ENCODE measurements at regions not wholly inside any gene's neighbourhood (a gene's known extent, or its start where the extent isn't known, plus 50 kb on each side); places are given as distances from the start of the nearest gene placed in this dataset.

DNA sequence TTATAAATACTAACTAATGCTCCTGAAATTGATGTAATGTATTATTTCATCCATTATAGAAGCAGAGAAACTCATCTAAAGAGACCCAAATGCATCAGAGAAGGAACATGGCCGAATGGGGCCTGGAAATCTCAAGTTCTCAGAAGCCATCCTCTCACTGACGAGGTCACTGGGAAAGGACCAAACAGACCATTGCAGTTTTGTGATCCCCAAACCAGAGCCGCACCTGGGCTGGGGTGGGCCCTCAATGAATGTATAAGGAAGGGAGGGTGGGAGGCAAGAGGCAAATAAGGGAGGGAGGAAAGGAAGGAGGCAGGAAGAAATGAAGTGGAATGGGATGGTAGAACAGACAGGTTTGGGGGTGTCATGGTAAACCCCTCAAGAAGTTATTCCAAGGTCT is 245.3 kb upstream of the ID2 start:
- Histone ChIP-seq H3K27ac (ENCODE audit: low read depth in 1 of 2, low read length in 2 of 2) (no peak overlapping the region), H3K9me3 (replicated peaks in 1 of 2; ENCODE audit: control insufficient read depth in 1 of 2, insufficient read depth in 1 of 2, low read length in 2 of 2) (no peaks in the 10 kb centered on the region), H3K36me3 (replicated peaks in 1 of 2; ENCODE audit: control insufficient read depth in 1 of 2, insufficient read depth in 2 of 2, low read length in 2 of 2) (no peaks in the 10 kb centered on the region), H3K27me3 (ENCODE audit: control insufficient read depth in 2 of 2, insufficient read depth in 2 of 2, low read length in 2 of 2) (no peaks in the 10 kb centered on the region), H3K79me2 (ENCODE audit: insufficient read depth, low read length) (no peaks in the 10 kb centered on the region), H3K4me1 (ENCODE audit: control insufficient read depth in 1 of 2, insufficient read depth in 2 of 2, low read length in 2 of 2) (peaks cover 61 to 63% of the 10 kb centered on the region in 2 donors), H2AFZ (ENCODE audit: insufficient read depth, low read depth, low read length, poor library complexity, severe bottlenecking) (no peak overlapping the region), H3K9ac (ENCODE audit: insufficient read depth, low read length, poor library complexity, severe bottlenecking) (no peak overlapping the region), H3K4me2 (replicated peaks; ENCODE audit: extremely low read depth, low read length, poor library complexity, severe bottlenecking) (no peak overlapping the region), H4K20me1 (ENCODE audit: insufficient read depth, low read length) (no peaks in the 10 kb centered on the region), H3K4me3 (replicated peaks in 1 of 3; ENCODE audit: low read depth in 2 of 3, low read length in 3 of 3) (no peak overlapping the region)
- TF ChIP-seq, protein P1, sequence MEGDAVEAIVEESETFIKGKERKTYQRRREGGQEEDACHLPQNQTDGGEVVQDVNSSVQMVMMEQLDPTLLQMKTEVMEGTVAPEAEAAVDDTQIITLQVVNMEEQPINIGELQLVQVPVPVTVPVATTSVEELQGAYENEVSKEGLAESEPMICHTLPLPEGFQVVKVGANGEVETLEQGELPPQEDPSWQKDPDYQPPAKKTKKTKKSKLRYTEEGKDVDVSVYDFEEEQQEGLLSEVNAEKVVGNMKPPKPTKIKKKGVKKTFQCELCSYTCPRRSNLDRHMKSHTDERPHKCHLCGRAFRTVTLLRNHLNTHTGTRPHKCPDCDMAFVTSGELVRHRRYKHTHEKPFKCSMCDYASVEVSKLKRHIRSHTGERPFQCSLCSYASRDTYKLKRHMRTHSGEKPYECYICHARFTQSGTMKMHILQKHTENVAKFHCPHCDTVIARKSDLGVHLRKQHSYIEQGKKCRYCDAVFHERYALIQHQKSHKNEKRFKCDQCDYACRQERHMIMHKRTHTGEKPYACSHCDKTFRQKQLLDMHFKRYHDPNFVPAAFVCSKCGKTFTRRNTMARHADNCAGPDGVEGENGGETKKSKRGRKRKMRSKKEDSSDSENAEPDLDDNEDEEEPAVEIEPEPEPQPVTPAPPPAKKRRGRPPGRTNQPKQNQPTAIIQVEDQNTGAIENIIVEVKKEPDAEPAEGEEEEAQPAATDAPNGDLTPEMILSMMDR (IDR thresholded peaks at IDR 0.05) = no peak
- Mint-ChIP-seq H3K27me3 (ENCODE audit: low read depth in 3 of 3) (peaks cover 0 to 3% (median 2%) of the 10 kb centered on the region in 3 donors), H3K9me3 (peaks cover 0 to 2% (median 0%) of the 10 kb centered on the region in 7 donors), H3K27ac (peak overlapping the region in 1 of 7 donors; percentile 37), H3K4me3 (no peak overlapping the region), H3K4me1 (peaks cover 60% of the 10 kb centered on the region), H3K36me3 (peaks cover 0 to 3% of the 10 kb centered on the region in 2 donors)
- intact Hi-C loops (cut with micrococcal nuclease) = no loop called here
- 100% methylated on average over 3 of the region's 3 CpGs for WGBS (ENCODE audit: insufficient coverage)
- DNase-seq = no peak

DNA sequence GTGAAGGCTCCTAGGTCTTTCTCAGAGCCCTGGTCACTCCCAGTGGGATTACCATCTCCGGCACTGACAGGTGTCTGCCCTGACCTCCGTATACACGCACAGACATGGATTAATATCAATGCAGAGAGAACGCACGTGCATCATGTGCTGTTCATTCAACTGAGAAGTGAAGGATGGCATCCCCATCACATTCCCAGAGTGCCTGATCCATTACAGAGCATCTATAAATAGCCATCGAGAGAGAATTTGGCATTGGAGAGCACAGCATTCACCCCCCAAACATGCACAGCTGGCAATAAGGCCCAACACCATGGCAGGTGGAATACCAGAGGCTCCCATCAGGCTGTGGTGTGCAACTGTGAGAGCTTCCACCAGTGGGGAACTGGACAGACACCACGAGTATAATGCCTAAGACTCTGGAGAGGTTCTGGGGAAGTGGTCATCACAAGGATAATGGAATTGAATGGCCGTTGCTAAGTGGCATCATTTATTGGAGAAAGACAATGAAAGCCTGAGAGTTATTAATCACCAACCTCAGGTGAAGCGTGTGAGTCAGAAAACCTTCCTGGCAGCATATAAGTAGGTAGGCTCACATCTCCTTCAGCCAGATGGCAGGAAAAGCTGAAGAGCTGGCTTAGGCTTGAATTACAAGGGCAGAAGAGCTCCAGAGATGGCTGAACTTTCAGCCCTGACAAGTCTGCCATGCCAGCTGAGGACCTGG is 244.5 kb upstream of the ID2 start:
- H3K79me2 ChIP-seq (ENCODE audit: insufficient read depth, low read length) = no peaks in the 10 kb centered on the region
- H3K4me2 ChIP-seq (replicated peaks; ENCODE audit: extremely low read depth, low read length, poor library complexity, severe bottlenecking) = no peak overlapping the region
- intact Hi-C loops (cut with micrococcal nuclease) = no loop called here
- H3K9ac ChIP-seq (ENCODE audit: insufficient read depth, low read length, poor library complexity, severe bottlenecking) = no peak overlapping the region
- peaks cover 65% of the 10 kb centered on the region for H3K4me1 Mint-ChIP-seq
- H3K4me3 Mint-ChIP-seq = no peak overlapping the region
- no peaks in the 10 kb centered on the region for H4K20me1 ChIP-seq (ENCODE audit: insufficient read depth, low read length)
- TF ChIP-seq, protein P1 (IDR thresholded peaks at IDR 0.05) = no peak
- H3K36me3 ChIP-seq (replicated peaks in 1 of 2; ENCODE audit: control insufficient read depth in 1 of 2, insufficient read depth in 2 of 2, low read length in 2 of 2) = no peaks in the 10 kb centered on the region
- H3K27ac Mint-ChIP-seq = no peak overlapping the region
- H2AFZ ChIP-seq (ENCODE audit: insufficient read depth, low read depth, low read length, poor library complexity, severe bottlenecking) = no peak overlapping the region
- peaks cover 0 to 3% (median 2%) of the 10 kb centered on the region in 3 donors for H3K27me3 Mint-ChIP-seq (ENCODE audit: low read depth in 3 of 3)
- 93% methylated on average over 7 of the region's 9 CpGs for WGBS (ENCODE audit: insufficient coverage)
- no peak overlapping the region for H3K4me3 ChIP-seq (replicated peaks in 1 of 3; ENCODE audit: low read depth in 2 of 3, low read length in 3 of 3)
- H3K27me3 ChIP-seq (ENCODE audit: control insufficient read depth in 2 of 2, insufficient read depth in 2 of 2, low read length in 2 of 2) = no peaks in the 10 kb centered on the region
- H3K4me1 ChIP-seq (ENCODE audit: control insufficient read depth in 1 of 2, insufficient read depth in 2 of 2, low read length in 2 of 2) = peaks cover 69 to 71% of the 10 kb centered on the region in 2 donors
- H3K9me3 Mint-ChIP-seq = peaks cover 0 to 2% (median 0%) of the 10 kb centered on the region in 7 donors
- H3K9me3 ChIP-seq (replicated peaks in 1 of 2; ENCODE audit: control insufficient read depth in 1 of 2, insufficient read depth in 1 of 2, low read length in 2 of 2) = no peaks in the 10 kb centered on the region
- peaks cover 0 to 3% of the 10 kb centered on the region in 2 donors for H3K36me3 Mint-ChIP-seq
- DNase-seq = no peak
- H3K27ac ChIP-seq (ENCODE audit: low read depth in 1 of 2, low read length in 2 of 2) = no peak overlapping the region

Data from CD14-positive monocyte (primary cell).